ENCODE measurements at regions not wholly inside any gene's neighbourhood (a gene's known extent, or its start where the extent isn't known, plus 50 kb on each side); places are given as distances from the start of the nearest gene placed in this dataset.

DNA sequence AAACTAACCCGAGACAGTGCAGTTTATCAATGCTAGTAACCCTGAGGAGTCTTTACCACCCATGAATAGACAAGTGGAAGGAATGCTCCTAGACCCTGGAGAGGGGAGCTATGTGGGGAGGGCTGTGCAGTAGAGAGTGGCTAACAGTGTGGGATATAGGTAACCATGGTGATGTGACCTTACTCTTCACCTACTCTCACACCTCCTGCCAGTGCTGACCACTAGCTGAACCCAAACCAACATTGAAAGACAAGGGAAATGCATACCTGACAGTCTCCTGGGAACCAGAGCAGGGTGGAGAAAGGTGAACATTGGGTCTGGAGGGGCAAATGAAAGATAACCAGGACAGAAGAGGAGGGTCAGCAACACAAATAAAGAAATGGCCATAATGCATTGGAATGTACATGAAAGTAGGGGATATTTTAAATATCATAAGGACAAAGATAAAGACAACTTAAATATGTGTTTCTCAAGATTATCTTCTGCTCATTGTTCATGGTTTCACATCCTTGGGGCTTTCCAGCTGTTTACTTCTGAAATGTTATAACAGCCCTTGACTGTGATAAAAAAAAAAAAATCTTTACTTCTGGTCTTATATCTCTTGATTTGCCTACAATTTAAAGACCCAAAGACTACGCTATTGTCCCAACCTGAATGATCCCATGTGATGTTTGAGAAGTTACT, 983.3 kb upstream of the TENM4 start:
- no peak overlapping the region for H3K27ac ChIP-seq (ENCODE audit: low read depth, low read length)
- H3K4me2 ChIP-seq (ENCODE audit: insufficient read depth in 1 of 2, low read depth in 2 of 2, low read length in 2 of 2), result no peak overlapping the region
- no peaks in the 10 kb centered on the region for H3K4me1 ChIP-seq (replicated peaks in 1 of 4; ENCODE audit: control insufficient read depth in 3 of 4, insufficient read depth in 4 of 4, low read length in 3 of 4)
- H2BK15ac ChIP-seq (ENCODE audit: low read length), result no peak overlapping the region
- 95% methylated on average over 2 of the region's 2 CpGs; no CpG with 5 or more reads in 1 of the 2 experiments for WGBS, 2 experiments (ENCODE audit: extremely low coverage in 1 of 2, insufficient coverage in 1 of 2, insufficient read length in 1 of 2, insufficient replicate concordance in 2 of 2, low coverage in 1 of 2, low lambda C conversion rate in 2 of 2, missing lambda C conversion rate in 1 of 2)
- no peak overlapping the region for H2AFZ ChIP-seq (ENCODE audit: low read length)
- no peak overlapping the region for H4K8ac ChIP-seq (ENCODE audit: extremely low read depth, insufficient read depth, low read length)
- no peak for TF ChIP-seq GABPA (IDR thresholded peaks at IDR 0.05; ENCODE audit: borderline replicate concordance, insufficient read depth, low read length)
- FAIRE-seq, result no peak
- no peaks in the 10 kb centered on the region for H3K36me3 ChIP-seq (ENCODE audit: control insufficient read depth in 2 of 4, insufficient read depth in 4 of 4, low read length in 3 of 4)
- no peaks in the 10 kb centered on the region for H3K9me3 ChIP-seq (ENCODE audit: insufficient read depth in 2 of 2, low read depth in 1 of 2, low read length in 1 of 2)
- POLR2A ChIA-PET (ENCODE audit: partially characterized antibody), result no interaction called here
- H2BK20ac ChIP-seq (ENCODE audit: low read length), result no peak overlapping the region; the same call in 1 of the 2 replicates
- H3K79me2 ChIP-seq (ENCODE audit: control insufficient read depth in 1 of 2, insufficient read depth in 2 of 2, low read length in 2 of 2), result no peaks in the 10 kb centered on the region
- no peak overlapping the region for H2AK5ac ChIP-seq (ENCODE audit: low read depth, low read length)
- no peak overlapping the region for H4K5ac ChIP-seq (ENCODE audit: insufficient read length, low read depth, low read length)
- no peaks in the 10 kb centered on the region for H3K79me1 ChIP-seq (ENCODE audit: low read depth, low read length)
- H2BK120ac ChIP-seq (replicated peaks; ENCODE audit: low read depth, low read length), result no peak overlapping the region
- peaks cover 0 to 1% (median 0%) of the 10 kb centered on the region in 4 experiments; a peak in 1 of 7 replicates for H3K27me3 ChIP-seq (replicated peaks in 1 of 4; ENCODE audit: control insufficient read depth in 3 of 4, extremely low read depth in 1 of 4, insufficient read depth in 3 of 4, low read length in 3 of 4)
- H3K14ac ChIP-seq (ENCODE audit: insufficient read length), result no peak overlapping the region
- no peak for DNase-seq (ENCODE audit: low read depth in 1 of 2, low spot score in 2 of 2)
- no peaks in the 10 kb centered on the region for H4K20me1 ChIP-seq (replicated peaks in 1 of 2; ENCODE audit: control insufficient read depth in 1 of 2, insufficient read depth in 2 of 2, low read length in 2 of 2)
- CTCF ChIA-PET (ENCODE audit: partially characterized antibody), result interaction anchor here (0.8 to 1.7 kb wide), 2 partner anchors 9 to 11 kb away, joined by 4 to 5 read pairs; no protein-coding TSS in a partner anchor
- H3K18ac ChIP-seq (ENCODE audit: extremely low read depth, low read length), result no peak overlapping the region
- no peak overlapping the region for H3K4me3 ChIP-seq (ENCODE audit: extremely low read depth in 1 of 4, insufficient read depth in 2 of 4, low read depth in 3 of 4, low read length in 4 of 4)
- no peaks in the 10 kb centered on the region for H3K23me2 ChIP-seq (ENCODE audit: low read depth, low read length)
- no peak overlapping the region for H3K23ac ChIP-seq (ENCODE audit: insufficient read length)
- no peak overlapping the region for H3K9ac ChIP-seq (replicated peaks in 1 of 4; ENCODE audit: extremely low read depth in 1 of 4, low read depth in 3 of 4, low read length in 3 of 4)
- no peak overlapping the region for H3K56ac ChIP-seq (replicated peaks; ENCODE audit: insufficient read length, low read depth, low read length)
- H2BK12ac ChIP-seq (ENCODE audit: low read depth, low read length), result no peak overlapping the region
- H4K91ac ChIP-seq (replicated peaks; ENCODE audit: insufficient read length, low read length), result no peak overlapping the region
- H3K4ac ChIP-seq (replicated peaks; ENCODE audit: insufficient read length, low read depth, low read length), result no peak overlapping the region
- no peak overlapping the region for H2BK5ac ChIP-seq (ENCODE audit: low read depth, low read length)

Data from H1 (cell line).